Coronary artery (tissue), 2 donors: ENCODE measurements at regions not wholly inside any gene's neighbourhood (a gene's known extent, or its start where the extent isn't known, plus 50 kb on each side); places are given as distances from the start of the nearest gene placed in this dataset.

Experiments
- DNase-seq: peaks from one replicate; pipeline ENCODE4 v3.0.0-alpha.2; 2017; ENCODE audit warnings: low spot score
- H3K27ac ChIP-seq, 2 donors: fragments of 200-600 bp; sonication (generic); one replicate each; pipeline ENCODE4 v1.5.1; 2016 to 2019
- H3K4me3 ChIP-seq: fragments of 200-600 bp; sonication (generic); 2 replicates; pipeline ENCODE4 v1.5.1; 2016; ENCODE audit warnings: mild to moderate bottlenecking, moderate library complexity
- TF ChIP-seq, protein P1 (sequence below): fragments of 200-600 bp; sonication (generic); IDR thresholded peaks from one replicate; pipeline ENCODE4 v1.5.1; 2019; ENCODE audit warnings: antibody characterized with exemption

DNA sequence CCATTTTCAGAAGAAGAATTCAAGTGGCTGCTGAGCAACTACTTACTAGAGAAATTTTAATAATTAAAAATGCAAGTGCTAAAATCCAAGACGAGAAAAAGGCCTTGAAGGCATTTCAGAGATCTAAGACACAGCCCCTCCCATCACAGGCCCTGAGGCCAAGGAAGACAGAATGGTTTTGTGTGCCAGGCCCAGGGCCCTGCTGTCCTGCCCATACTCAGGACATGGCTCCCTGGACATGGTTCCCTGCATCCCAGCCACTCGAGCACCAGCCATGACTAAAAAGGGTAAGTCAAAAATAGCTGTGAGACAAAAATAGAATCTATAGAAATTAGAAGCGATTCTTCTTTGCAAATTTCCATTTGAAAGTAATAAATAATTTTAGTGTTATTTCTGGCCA, 364.9 kb downstream of the COL12A1 start:
- TF ChIP-seq, protein P1, sequence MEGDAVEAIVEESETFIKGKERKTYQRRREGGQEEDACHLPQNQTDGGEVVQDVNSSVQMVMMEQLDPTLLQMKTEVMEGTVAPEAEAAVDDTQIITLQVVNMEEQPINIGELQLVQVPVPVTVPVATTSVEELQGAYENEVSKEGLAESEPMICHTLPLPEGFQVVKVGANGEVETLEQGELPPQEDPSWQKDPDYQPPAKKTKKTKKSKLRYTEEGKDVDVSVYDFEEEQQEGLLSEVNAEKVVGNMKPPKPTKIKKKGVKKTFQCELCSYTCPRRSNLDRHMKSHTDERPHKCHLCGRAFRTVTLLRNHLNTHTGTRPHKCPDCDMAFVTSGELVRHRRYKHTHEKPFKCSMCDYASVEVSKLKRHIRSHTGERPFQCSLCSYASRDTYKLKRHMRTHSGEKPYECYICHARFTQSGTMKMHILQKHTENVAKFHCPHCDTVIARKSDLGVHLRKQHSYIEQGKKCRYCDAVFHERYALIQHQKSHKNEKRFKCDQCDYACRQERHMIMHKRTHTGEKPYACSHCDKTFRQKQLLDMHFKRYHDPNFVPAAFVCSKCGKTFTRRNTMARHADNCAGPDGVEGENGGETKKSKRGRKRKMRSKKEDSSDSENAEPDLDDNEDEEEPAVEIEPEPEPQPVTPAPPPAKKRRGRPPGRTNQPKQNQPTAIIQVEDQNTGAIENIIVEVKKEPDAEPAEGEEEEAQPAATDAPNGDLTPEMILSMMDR: no peak
- DNase-seq: no peak
- Histone ChIP-seq H3K4me3 (no peak overlapping the region), H3K27ac (no peak overlapping the region)

DNA sequence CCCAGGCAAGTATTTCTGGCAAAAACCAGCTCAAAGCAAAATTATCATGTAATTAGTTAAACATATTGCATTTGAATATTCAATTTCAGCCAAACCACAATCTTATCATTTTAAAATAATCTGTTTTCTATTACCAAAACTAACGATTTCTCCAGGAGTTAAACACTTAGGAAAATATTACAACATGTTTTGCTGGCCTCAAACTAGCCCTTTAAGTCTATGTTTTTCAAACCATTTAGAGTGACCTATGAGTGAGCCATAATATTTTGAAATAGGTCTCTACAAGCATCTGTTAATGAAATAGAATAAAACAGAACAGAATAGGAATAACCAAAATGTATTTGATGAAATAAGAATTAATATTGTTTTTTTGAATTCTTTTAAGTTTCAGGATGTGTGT, 370.9 kb downstream of the COL12A1 start:
- H3K4me3 ChIP-seq: no peak overlapping the region

DNA sequence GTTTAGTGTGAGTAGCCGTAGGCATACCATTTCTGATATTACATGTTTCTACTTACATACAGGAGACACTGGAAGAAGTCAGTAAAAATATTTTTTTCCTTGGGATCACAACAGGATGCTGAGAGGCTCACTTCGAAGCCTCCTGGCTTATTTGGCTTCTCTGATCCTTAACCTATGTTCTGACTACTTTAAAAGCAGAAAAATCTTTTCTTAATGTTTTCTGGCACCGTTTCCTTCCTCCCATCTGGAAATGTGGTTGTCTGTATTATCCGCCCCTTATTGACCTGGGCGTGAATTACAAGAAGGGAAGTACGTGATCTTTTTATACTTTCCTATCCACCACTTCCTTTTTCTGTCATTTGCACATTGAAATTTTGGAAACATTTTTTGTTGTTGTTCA, 379.6 kb downstream of the COL12A1 start:
- TF ChIP-seq, protein P1: no peak
- DNase-seq: no peak
- Histone ChIP-seq H3K4me3 (no peak overlapping the region), H3K27ac (no peak overlapping the region)

More for the DNA sequence above, 370.9 kb downstream of the COL12A1 start:
- TF ChIP-seq, protein P1: no peak
- DNase-seq: no peak
- no peak overlapping the region for H3K27ac ChIP-seq

DNA sequence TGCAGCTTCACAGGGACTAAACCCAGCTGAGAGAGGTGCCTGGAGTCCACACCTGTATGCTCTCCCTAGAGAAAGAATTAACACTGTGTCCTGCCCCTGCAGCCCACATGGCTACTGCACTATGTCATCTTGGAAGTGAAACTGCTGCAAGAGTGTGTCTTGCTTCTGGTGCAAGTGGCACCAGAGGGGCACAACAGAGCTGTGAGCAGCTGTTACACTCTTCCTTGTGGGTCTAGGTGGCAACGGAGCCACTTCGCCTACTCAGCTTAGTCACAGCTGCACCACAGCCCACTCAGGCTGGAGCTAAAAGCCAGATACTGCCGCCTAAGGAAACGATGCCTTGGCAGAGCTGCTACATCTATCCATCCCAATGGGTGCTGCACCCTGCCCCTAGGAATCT, 391.4 kb downstream of the COL12A1 start:
- Histone ChIP-seq H3K27ac (no peak overlapping the region), H3K4me3 (no peak overlapping the region)
- TF ChIP-seq, protein P1: no peak
- DNase-seq: no peak

DNA sequence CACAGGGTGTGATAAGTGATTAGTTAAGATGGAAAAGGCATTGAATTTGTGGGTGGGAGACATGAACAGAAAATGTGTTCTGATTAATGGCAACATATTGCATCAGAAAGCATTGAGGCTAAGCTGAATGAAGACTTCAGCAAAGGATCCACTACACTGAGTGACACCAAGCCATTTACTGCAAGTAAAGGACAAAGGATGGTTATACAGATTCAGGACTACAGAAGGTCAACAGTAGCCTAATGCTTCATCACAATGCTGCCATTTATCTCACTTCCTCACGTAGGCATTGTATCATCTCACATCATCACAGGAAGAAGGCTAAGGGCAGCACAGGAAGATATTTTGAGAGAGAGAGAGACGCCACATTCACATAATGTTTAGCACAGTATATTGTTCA, 398.2 kb downstream of the COL12A1 start:
- Histone ChIP-seq H3K27ac (no peak overlapping the region), H3K4me3 (no peak overlapping the region)
- DNase-seq: no peak
- TF ChIP-seq, protein P1: no peak

DNA sequence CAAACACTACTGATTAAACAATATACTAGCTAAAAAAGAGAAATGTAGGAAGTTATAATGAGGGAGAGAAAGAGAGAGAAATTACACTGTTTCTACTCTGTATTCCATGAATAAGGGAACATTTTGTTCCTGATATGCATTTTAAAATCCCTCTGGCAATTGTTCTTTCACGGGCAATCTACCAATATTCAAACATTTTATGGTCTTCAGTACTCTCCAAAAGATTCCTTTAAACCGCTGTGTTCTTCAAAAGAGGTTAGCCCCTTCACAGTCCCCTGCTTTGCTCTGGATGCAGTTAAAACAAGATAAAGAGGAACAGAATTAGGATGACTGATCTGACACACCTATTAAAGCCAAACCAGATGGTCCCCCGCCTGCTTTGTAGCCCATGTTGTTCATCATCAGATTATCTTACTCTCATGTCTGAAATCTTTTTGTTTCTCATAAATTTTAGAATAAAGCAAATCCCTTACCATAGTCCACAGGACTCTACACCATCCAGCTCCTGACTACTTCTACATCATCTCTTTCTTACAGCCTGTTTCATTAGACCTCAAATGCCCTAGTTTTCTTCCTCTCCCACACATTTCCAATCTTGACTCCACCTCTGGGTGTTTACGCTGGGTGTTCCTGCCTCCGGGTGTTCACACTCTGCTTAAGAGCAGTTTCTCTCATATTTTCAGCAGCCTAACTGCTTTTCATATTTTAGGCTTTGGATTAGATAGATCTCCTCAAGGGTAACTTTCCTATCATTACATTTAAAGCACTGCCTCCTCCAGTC, 399.7 kb downstream of the COL12A1 start:
- DNase-seq: no peak
- peak overlapping the region in 1 of 2 donors; percentile 35 for H3K27ac ChIP-seq
- no peak overlapping the region for H3K4me3 ChIP-seq
- TF ChIP-seq, protein P1: no peak

DNA sequence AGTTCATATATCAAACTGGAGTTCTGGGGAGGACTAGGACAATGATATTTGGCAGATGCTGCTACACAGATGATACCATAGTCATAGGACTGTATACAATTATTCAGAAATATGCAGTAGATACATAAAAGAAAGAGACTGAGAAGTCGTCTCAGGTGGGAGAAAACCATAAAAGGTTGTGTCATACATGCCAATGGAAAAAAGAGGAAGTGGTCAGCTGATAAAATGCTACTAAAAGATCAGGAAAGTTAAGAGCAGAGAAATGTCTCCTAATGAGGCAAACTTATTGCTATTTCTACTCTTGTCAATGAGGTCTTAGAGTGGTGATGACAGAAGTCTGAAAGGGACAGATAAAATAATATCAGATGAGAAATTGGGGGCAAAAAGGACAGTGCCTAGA, 407.6 kb downstream of the COL12A1 start:
- H3K27ac ChIP-seq: no peak overlapping the region
- TF ChIP-seq, protein P1: no peak
- no peak overlapping the region for H3K4me3 ChIP-seq
- DNase-seq: no peak
